Transverse colon (tissue), 4 donors: ENCODE measurements at regions not wholly inside any gene's neighbourhood (a gene's known extent, or its start where the extent isn't known, plus 50 kb on each side); places are given as distances from the start of the nearest gene placed in this dataset.

Source experiments
- DNase-seq: peaks from one replicate; pipeline ENCODE4 v3.0.0-alpha.2; 2019
- H3K27ac ChIP-seq, 4 donors: fragments of 200-600 bp; sonication (generic); 2 replicates each; pipeline ENCODE4 v1.5.1; 2016 to 2018; ENCODE audit warnings: inconsistent platforms in 4 of 4
- H3K27me3 ChIP-seq: fragments of 200-600 bp; sonication (generic); 2 replicates; pipeline ENCODE4 v1.5.1; 2017; ENCODE audit warnings: inconsistent platforms
- H3K36me3 ChIP-seq, 4 donors: fragments of 200-600 bp; sonication (generic); 2 replicates each; pipeline ENCODE4 v1.5.1; 2017 to 2019; ENCODE audit warnings: inconsistent platforms in 4 of 4
- H3K4me1 ChIP-seq, 4 donors: fragments of 200-600 bp; sonication (generic); 2 replicates each; pipeline ENCODE4 v1.5.1; 2017 to 2020; ENCODE audit warnings: inconsistent platforms in 4 of 4
- H3K4me3 ChIP-seq, 4 donors: fragments of 200-600 bp; sonication (generic); 1 replicate in 1 of 4; 2 replicates in 3 of 4; pipeline versions ENCODE4 v1.5.1 to v1.6.1; 2017 to 2019; ENCODE audit warnings: inconsistent platforms in 4 of 4
- H3K9me3 ChIP-seq, 2 donors: fragments of 200-600 bp; sonication (generic); 2 replicates each; pipeline ENCODE4 v1.5.1; 2017 to 2019; ENCODE audit warnings: inconsistent platforms in 2 of 2
- EP300 ChIP-seq: sonication (generic); formaldehyde crosslinking; IDR thresholded peaks from one replicate; pipeline ENCODE4 v1.6.1; 2017; ENCODE audit warnings: antibody characterized with exemption, low read depth
- POLR2A ChIP-seq: fragments of 450-650 bp; IDR thresholded peaks from one replicate; pipeline ENCODE4 v1.6.1; 2016; ENCODE audit warnings: antibody characterized with exemption, mild to moderate bottlenecking, moderate library complexity
- POLR2AphosphoS5 ChIP-seq, 3 donors: sonication (generic); formaldehyde crosslinking; IDR thresholded peaks; one replicate each; pipeline ENCODE4 v1.6.1; 2016; ENCODE audit warnings: antibody characterized with exemption in 3 of 3
- WGBS, 2 donors: methylation state at CpG; one replicate each; pipeline ENCODE4 v1.1.5; 2018; ENCODE audit warnings: low coverage in 1 of 2; 5-methylcytosine and 5-hydroxymethylcytosine counted together
- in situ Hi-C, 4 donors: fragments of 200-750 bp; cut with MboI; loops; one replicate each; pipeline versions ENCODE4 v1.15.0 to v1.15.1; 2017; ENCODE audit warnings: low sequenced_read_pairs in 3 of 4, low pct_ligation_motif_present in 1 of 4, low pct_unique_long_range_greater_than_20kb in 1 of 4
- intact Hi-C: fragments of 100-400 bp; cut with DNase I; formaldehyde crosslinking; loops from one replicate; pipeline ENCODE4 v1.15.1; 2023; ENCODE audit warnings: low total_unique reads
- TF ChIP-seq, protein P1 (sequence below), 5 experiments: fragments of 200-600 bp in 3 of 5; fragments of 450-650 bp in 2 of 5; sonication (generic) in 3 of 5; IDR thresholded peaks; 1 replicate in 2 of 5; 2 replicates in 3 of 5; pipeline ENCODE4 v1.5.1; 2016 to 2017; ENCODE audit warnings: antibody characterized with exemption in 5 of 5, inconsistent platforms in 3 of 5, mild to moderate bottlenecking in 2 of 5, moderate library complexity in 1 of 5

DNA sequence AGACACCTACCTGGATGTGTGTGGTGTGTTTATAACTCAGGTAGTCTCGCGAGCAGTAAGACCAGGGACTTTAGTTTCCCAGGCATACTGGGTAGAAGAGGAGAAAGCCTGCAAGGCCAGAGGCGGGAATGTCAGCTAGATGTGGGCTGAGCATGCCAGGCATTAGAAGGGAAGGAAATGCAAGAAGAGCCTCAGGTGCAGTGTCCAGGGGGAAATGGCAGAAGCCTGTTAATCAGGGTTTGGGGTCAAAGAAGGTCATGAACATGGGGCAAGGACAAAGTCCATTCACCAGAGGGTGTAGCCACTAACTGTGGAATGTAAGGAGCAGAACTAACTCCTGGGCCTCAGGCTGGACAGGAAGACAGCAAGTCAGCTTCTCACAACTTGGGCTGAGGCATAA lies 305.0 kb downstream of the SMOC2 start:
- in situ Hi-C loops (no loop called here), intact Hi-C loops (no loop called here)
- Histone ChIP-seq H3K36me3 (no peaks in the 10 kb centered on the region), H3K27ac (no peak overlapping the region), H3K4me1 (no peaks in the 10 kb centered on the region), H3K9me3 (no peaks in the 10 kb centered on the region), H3K4me3 (no peak overlapping the region), H3K27me3 (no peaks in the 10 kb centered on the region)
- no peak for DNase-seq
- 86 to 88% methylated on average over 1 to 3 of the region's 3 CpGs for WGBS, 2 donors
- TF ChIP-seq POLR2AphosphoS5 (IDR thresholded peaks at IDR 0.05) (no peak), POLR2A (no peak), EP300 (no peak)
- TF ChIP-seq, protein P1, sequence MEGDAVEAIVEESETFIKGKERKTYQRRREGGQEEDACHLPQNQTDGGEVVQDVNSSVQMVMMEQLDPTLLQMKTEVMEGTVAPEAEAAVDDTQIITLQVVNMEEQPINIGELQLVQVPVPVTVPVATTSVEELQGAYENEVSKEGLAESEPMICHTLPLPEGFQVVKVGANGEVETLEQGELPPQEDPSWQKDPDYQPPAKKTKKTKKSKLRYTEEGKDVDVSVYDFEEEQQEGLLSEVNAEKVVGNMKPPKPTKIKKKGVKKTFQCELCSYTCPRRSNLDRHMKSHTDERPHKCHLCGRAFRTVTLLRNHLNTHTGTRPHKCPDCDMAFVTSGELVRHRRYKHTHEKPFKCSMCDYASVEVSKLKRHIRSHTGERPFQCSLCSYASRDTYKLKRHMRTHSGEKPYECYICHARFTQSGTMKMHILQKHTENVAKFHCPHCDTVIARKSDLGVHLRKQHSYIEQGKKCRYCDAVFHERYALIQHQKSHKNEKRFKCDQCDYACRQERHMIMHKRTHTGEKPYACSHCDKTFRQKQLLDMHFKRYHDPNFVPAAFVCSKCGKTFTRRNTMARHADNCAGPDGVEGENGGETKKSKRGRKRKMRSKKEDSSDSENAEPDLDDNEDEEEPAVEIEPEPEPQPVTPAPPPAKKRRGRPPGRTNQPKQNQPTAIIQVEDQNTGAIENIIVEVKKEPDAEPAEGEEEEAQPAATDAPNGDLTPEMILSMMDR (IDR thresholded peaks at IDR 0.05): no peak

DNA sequence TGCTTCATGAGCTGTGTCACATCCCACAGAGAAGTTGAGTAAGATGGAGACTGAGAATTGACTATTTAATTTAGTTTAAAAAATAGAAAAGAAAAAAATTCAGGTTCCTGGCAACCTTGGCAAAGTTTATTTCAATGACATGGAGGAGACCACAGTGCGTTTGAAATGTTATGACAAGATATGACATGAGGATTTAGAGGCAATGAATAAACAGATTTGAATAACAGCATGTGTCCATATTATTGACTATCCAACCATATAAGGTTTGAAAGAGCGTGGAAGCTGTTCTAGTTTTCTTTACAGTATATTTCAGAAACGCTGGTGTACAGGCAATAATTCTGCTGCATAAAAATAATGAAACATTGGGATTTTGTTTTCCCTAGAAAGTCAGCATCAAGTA lies 303.9 kb downstream of the SMOC2 start:
- in situ Hi-C loops (no loop called here), intact Hi-C loops (no loop called here)
- Histone ChIP-seq H3K9me3 (no peaks in the 10 kb centered on the region), H3K27me3 (no peaks in the 10 kb centered on the region), H3K4me3 (no peak overlapping the region), H3K27ac (no peak overlapping the region), H3K4me1 (no peaks in the 10 kb centered on the region), H3K36me3 (no peaks in the 10 kb centered on the region)
- no peak for DNase-seq
- WGBS, 2 donors: 64 to 78% methylated on average over 3 of the region's 3 CpGs
- TF ChIP-seq EP300 (no peak), POLR2A (no peak), POLR2AphosphoS5 (IDR thresholded peaks at IDR 0.05) (no peak)
- TF ChIP-seq, protein P1 (IDR thresholded peaks at IDR 0.05): no peak

DNA sequence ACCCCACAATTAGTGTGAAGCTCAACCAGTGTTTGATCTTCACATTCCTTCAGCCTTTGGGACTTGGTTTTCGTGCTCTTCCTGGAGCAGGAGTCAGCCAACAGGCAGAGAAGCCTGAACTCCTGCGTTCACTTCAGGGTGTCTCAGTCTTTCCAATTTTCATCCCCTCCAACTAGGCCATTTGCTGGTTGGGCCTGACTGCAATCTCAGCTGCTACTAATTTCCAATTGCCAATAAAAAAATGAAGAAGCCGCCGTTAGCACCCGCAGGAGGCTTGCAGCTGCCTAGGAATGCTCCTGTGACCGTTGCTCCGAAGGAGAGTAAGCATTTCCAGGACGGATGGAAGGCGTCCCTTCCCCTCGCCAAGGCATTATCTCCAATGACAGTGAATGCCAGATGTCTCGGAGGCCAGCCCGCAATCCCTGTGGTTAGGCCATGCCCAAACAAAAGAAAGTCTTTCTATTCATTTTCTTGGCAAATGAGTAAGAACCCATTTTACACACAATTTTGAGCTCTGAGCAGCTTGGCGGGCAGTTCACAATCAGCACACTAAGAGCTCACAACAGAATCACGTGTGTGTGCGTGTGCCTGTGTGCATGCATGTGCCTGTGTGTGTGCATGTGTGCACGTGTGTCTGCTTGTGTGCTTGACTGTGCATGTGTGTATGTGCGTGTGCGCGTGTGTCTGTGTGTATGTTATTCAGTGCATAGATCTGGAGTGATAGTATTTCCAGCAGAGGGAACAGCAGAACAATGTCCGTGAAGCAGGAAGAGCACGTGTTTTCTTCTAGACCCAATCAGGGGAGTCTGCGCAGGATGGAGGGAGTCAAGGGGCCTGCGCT lies 301.2 kb downstream of the SMOC2 start:
- Histone ChIP-seq H3K4me1 (no peaks in the 10 kb centered on the region), H3K36me3 (no peaks in the 10 kb centered on the region), H3K9me3 (peaks cover 0 to 6% of the 10 kb centered on the region in 2 donors), H3K27ac (no peak overlapping the region), H3K4me3 (no peak overlapping the region), H3K27me3 (no peaks in the 10 kb centered on the region)
- TF ChIP-seq POLR2AphosphoS5 (IDR thresholded peaks at IDR 0.05): no peak
- TF ChIP-seq EP300: no peak
- no peak for TF ChIP-seq POLR2A
- TF ChIP-seq, protein P1 (IDR thresholded peaks at IDR 0.05): no peak
- 84 to 95% methylated on average over 13 to 23 of the region's 23 CpGs for WGBS, 2 donors
- no peak for DNase-seq
- intact Hi-C loops: no loop called here
- in situ Hi-C loops: no loop called here

DNA sequence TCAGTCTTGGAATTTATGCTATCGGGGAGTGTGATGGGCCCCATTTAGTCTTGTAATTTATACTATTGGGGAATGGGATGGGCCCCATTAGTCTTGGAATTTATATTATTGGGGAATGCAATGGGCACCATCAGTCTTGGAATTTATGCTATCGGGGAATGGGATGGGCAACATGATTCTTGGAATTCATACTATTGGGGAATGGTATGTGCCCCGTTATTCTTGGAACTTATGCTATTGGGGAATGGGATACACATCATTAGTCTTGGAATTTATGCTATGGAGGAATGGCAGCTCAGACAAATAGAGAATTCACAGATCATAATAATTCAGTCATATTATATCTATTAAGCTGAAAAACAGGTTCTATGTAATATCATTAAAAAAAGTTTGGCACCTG lies 300.3 kb downstream of the SMOC2 start:
- Histone ChIP-seq H3K4me3 (no peak overlapping the region), H3K27ac (no peak overlapping the region), H3K27me3 (no peaks in the 10 kb centered on the region), H3K36me3 (no peaks in the 10 kb centered on the region), H3K4me1 (no peaks in the 10 kb centered on the region), H3K9me3 (peaks cover 0 to 6% of the 10 kb centered on the region in 2 donors)
- TF ChIP-seq, protein P1 (IDR thresholded peaks at IDR 0.05): no peak
- no peak for DNase-seq
- intact Hi-C loops: no loop called here
- in situ Hi-C loops: no loop called here
- 99% methylated on average over 3 of the region's 3 CpGs; no CpG with 5 or more reads in 1 of the 2 donors for WGBS, 2 donors
